ENCODE measurements at regions not wholly inside any gene's neighbourhood (a gene's known extent, or its start where the extent isn't known, plus 50 kb on each side); places are given as distances from the start of the nearest gene placed in this dataset.

DNA sequence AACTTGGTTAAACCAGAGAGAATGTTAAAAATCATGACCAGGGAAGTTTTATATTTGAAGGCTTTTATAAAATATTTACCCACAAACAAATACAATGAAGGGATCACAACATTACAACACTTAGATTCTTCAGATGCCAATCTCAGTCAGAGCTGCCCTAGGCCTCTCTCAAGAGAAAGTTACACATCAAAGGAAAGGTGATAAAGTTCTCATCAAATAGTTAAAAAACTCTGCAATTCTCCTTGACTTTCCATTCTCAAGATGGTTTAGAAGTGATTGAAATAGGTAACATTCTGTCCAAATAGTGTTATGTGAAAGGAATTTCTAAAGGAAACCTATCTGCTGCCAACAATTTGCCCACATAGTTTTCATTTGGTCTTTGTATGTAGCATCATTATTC is 1115.2 kb upstream of the MIR17HG start:
- Histone ChIP-seq H3K27ac (replicated peaks) (no peak overlapping the region), H3K4me3 (replicated peaks; ENCODE audit: insufficient read depth, low read length) (no peak overlapping the region), H3K27me3 (ENCODE audit: insufficient read depth, poor library complexity, severe bottlenecking) (no peaks in the 10 kb centered on the region)
- TF ChIP-seq POLR2AphosphoS5 (IDR thresholded peaks at IDR 0.05; ENCODE audit: low read depth) = no peak
- no peak for TF ChIP-seq GABPA (IDR thresholded peaks at IDR 0.05; ENCODE audit: low read depth)
- TF ChIP-seq, protein P1, sequence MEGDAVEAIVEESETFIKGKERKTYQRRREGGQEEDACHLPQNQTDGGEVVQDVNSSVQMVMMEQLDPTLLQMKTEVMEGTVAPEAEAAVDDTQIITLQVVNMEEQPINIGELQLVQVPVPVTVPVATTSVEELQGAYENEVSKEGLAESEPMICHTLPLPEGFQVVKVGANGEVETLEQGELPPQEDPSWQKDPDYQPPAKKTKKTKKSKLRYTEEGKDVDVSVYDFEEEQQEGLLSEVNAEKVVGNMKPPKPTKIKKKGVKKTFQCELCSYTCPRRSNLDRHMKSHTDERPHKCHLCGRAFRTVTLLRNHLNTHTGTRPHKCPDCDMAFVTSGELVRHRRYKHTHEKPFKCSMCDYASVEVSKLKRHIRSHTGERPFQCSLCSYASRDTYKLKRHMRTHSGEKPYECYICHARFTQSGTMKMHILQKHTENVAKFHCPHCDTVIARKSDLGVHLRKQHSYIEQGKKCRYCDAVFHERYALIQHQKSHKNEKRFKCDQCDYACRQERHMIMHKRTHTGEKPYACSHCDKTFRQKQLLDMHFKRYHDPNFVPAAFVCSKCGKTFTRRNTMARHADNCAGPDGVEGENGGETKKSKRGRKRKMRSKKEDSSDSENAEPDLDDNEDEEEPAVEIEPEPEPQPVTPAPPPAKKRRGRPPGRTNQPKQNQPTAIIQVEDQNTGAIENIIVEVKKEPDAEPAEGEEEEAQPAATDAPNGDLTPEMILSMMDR (IDR thresholded peaks at IDR 0.05; ENCODE audit: insufficient read depth, low read length) = no peak
- TF ChIP-seq SPI1 (IDR thresholded peaks at IDR 0.05; ENCODE audit: borderline replicate concordance, low read depth) = no peak
- TF ChIP-seq, protein P2, sequence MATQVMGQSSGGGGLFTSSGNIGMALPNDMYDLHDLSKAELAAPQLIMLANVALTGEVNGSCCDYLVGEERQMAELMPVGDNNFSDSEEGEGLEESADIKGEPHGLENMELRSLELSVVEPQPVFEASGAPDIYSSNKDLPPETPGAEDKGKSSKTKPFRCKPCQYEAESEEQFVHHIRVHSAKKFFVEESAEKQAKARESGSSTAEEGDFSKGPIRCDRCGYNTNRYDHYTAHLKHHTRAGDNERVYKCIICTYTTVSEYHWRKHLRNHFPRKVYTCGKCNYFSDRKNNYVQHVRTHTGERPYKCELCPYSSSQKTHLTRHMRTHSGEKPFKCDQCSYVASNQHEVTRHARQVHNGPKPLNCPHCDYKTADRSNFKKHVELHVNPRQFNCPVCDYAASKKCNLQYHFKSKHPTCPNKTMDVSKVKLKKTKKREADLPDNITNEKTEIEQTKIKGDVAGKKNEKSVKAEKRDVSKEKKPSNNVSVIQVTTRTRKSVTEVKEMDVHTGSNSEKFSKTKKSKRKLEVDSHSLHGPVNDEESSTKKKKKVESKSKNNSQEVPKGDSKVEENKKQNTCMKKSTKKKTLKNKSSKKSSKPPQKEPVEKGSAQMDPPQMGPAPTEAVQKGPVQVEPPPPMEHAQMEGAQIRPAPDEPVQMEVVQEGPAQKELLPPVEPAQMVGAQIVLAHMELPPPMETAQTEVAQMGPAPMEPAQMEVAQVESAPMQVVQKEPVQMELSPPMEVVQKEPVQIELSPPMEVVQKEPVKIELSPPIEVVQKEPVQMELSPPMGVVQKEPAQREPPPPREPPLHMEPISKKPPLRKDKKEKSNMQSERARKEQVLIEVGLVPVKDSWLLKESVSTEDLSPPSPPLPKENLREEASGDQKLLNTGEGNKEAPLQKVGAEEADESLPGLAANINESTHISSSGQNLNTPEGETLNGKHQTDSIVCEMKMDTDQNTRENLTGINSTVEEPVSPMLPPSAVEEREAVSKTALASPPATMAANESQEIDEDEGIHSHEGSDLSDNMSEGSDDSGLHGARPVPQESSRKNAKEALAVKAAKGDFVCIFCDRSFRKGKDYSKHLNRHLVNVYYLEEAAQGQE (IDR thresholded peaks at IDR 0.05; ENCODE audit: insufficient replicate concordance, low read depth) = no peak
- no peak for DNase-seq (ENCODE audit: low read depth in 1 of 2, low spot score in 1 of 2)

DNA sequence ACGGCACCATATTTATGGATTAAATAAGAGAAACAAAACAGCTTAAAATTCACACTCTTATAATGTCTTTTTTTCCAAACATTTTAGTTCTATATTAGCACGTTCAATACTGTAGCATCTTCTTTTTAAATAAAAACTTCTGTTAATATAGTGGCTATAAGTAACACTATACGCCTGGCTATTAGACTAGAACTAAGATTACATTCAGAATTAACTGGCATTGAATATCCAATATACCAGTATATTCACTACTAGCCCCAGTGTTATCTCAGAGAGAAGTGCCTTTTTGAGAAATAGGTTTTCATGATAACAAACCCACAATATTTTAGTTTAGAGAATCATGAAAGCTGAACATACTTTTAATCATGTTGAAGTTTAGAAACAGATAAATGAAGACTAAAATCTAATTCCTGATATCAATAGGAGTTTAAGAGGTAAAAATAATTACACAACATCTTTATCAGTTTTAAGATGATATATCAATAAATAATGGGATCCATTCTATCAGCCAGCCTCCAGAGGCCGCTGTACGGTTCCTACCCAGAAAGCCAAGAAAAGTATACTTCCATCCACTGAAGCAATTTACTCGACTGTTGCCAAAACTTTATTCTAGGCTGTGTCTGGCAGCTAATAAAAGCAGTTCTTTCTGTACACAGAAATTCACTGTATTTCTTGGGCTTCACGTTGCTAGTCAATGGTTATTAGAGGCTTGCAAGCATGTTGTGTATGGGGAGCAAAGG is 1113.4 kb upstream of the MIR17HG start:
- H3K27ac ChIP-seq (replicated peaks) = no peak overlapping the region
- DNase-seq (ENCODE audit: low read depth in 1 of 2, low spot score in 1 of 2) = no peak

DNA sequence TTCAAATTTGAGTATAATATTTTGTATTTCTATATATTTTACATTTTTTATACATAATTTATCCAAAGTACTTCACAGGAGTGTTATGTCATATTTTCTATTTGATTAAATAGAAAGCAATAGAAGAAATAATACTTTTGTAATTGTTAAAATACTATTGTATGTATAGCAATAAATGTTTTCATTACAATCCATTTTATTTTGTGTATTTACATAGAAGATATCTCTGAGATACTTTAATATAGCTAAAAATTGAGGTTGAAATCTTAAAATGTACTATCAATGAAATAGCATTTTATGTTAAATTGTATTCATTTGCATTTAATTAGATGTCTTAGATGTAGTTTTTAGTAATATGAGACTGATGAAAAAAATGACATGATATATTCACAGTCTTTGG is 1109.6 kb upstream of the MIR17HG start:
- Histone ChIP-seq H3K27ac (replicated peaks) (no peak overlapping the region), H3K27me3 (ENCODE audit: insufficient read depth, poor library complexity, severe bottlenecking) (no peaks in the 10 kb centered on the region), H3K4me3 (replicated peaks; ENCODE audit: insufficient read depth, low read length) (no peak overlapping the region)
- TF ChIP-seq POLR2AphosphoS5 (IDR thresholded peaks at IDR 0.05; ENCODE audit: low read depth) = no peak
- TF ChIP-seq SPI1 (IDR thresholded peaks at IDR 0.05; ENCODE audit: borderline replicate concordance, low read depth) = no peak
- no peak for TF ChIP-seq GABPA (IDR thresholded peaks at IDR 0.05; ENCODE audit: low read depth)
- DNase-seq (ENCODE audit: low read depth in 1 of 2, low spot score in 1 of 2) = no peak

More for the DNA sequence above, 1113.4 kb upstream of the MIR17HG start:
- TF ChIP-seq, protein P2 (IDR thresholded peaks at IDR 0.05; ENCODE audit: insufficient replicate concordance, low read depth) = no peak
- TF ChIP-seq, protein P1 (IDR thresholded peaks at IDR 0.05; ENCODE audit: insufficient read depth, low read length) = no peak
- TF ChIP-seq POLR2AphosphoS5 (IDR thresholded peaks at IDR 0.05; ENCODE audit: low read depth) = no peak
- no peak for TF ChIP-seq GABPA (IDR thresholded peaks at IDR 0.05; ENCODE audit: low read depth)
- TF ChIP-seq SPI1 (IDR thresholded peaks at IDR 0.05; ENCODE audit: borderline replicate concordance, low read depth) = no peak
- no peaks in the 10 kb centered on the region for H3K27me3 ChIP-seq (ENCODE audit: insufficient read depth, poor library complexity, severe bottlenecking)
- no peak overlapping the region for H3K4me3 ChIP-seq (replicated peaks; ENCODE audit: insufficient read depth, low read length)

DNA sequence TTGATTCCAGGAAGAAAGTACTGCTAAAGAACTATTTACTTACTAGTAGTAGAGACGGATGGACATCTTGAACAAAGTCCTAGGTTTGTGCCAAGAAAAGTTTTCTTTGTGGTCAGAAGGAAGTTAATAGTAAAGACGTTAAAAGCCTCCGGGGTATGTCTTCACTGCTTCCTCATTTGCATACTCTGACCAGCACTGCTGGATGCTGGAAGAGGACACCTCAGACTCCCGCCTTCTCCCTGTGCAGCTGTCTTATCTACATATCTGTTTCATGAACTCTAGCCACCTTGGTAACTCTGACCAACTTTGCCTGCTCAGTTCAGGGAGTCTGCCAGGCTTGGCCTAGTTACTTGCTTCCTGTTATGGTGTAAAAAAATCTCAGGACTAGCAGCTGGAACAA is 1109.1 kb upstream of the MIR17HG start:
- Histone ChIP-seq H3K4me3 (replicated peaks; ENCODE audit: insufficient read depth, low read length) (no peak overlapping the region), H3K27ac (replicated peaks) (no peak overlapping the region), H3K27me3 (ENCODE audit: insufficient read depth, poor library complexity, severe bottlenecking) (no peaks in the 10 kb centered on the region)
- DNase-seq (ENCODE audit: low read depth in 1 of 2, low spot score in 1 of 2) = peak in 1 of 2 experiments; percentile 0
- TF ChIP-seq GABPA (IDR thresholded peaks at IDR 0.05; ENCODE audit: low read depth) (no peak), SPI1 (IDR thresholded peaks at IDR 0.05; ENCODE audit: borderline replicate concordance, low read depth) (no peak), POLR2AphosphoS5 (IDR thresholded peaks at IDR 0.05; ENCODE audit: low read depth) (no peak)
- TF ChIP-seq, protein P2 (IDR thresholded peaks at IDR 0.05; ENCODE audit: insufficient replicate concordance, low read depth) = no peak
- TF ChIP-seq, protein P1 (IDR thresholded peaks at IDR 0.05; ENCODE audit: insufficient read depth, low read length) = no peak
